ENCODE measurements at regions not wholly inside any gene's neighbourhood (a gene's known extent, or its start where the extent isn't known, plus 50 kb on each side); places are given as distances from the start of the nearest gene placed in this dataset.

DNA sequence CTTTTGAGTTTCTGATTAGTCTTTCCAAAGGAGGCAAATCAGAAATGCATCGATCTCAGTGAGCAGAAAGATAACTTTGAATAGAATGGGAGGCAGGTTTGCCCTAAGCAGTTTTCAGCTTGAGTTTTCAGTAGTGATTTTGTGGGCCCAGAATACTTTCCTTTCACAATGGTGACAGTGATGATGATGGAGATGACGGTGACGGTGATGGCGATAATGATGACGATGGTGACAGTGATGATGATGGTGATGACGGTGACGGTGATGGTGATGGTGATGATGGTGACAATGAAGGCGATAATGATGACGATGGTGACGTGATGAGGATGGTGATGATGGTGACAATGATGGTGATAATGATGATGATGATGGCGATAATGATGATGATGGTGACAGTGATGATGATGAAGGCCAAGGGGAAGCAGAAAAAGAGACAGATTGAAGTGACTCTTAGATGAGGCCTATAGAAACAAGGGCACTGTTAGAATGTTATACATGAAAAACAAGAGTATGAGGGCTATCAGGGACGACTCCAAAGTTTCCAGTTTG is 153.4 kb upstream of the B3GAT1 start:
- no peak for DNase-seq

DNA sequence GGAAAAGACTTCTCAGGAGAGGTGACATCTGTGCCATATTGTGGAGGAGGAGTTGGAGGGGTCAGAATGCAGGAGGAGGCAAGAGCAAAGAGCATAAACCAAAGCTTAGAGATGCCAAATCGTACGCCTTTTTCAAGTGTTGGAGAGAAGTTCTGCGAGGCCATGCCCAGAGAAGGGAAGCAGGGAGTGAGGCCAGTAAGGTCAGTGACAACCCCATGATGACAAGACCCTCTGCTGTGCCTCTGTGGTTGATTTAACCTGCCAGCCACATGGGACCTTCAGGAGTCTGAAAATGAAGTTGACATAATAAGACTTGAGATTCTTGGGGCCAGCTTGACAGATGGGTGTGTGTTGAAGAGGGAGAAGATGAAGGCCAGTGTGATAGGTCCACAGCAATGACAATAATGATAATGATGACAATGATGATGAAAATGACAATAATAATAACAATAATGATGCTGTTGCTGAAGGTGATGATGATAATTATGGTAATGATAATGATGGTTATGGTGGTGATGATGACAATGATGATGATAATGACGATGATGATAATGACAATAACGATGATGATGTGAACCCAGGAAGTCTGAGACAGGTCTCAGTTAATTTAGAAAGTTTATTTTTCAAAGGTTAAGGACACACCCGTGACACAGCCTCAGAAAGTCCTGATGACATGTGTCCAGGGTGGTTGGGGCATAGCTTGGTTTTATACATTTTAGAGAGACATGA is 152.6 kb upstream of the B3GAT1 start:
- DNase-seq = no peak

DNA sequence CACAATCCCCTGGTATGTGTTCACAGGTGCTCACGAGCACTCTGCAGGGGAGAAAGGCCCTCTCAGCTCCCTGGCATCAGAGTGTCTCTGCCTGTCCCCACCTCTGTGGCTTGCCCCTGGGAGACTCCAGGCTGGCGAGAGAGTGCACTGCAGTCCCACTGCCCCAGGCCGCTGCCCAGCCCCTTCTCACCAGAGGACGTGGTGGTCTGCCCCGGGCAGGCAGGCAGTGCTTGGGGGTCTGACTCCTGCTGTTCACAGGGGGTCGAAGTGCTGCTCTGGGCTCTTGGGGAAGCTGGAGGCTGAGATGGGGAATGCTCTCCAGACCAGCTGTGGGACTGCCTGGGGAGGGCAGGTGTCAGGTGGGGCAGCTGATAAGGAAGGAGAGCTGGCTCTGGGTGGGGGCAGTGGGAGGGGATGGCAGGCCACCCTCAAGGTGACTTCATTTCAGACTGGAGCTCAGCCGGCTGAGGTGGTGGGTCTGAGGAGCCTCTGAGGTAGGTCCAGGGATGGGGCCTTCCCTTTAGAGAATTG is 151.0 kb upstream of the B3GAT1 start:
- DNase-seq = no peak

DNA sequence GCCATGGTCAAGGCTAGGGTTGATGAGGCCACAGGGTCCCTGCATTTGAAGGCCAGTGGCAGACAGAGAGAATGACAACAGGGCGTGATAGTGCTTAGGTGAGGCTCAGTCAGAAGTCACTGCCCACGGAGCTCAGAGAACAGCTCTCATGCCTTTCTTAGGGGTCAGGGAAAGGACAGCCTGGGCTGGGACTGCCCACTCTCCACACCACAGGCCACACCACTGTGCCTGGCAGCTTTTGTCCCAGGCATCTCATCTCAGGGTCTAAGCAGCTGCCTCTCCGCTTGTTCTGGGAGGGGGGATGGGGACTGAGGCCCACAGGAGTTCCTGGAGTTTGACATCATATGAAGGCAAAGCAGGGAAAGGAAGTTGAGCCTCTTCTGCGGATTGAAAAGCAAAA is 150.2 kb upstream of the B3GAT1 start:
- no peak for DNase-seq

DNA sequence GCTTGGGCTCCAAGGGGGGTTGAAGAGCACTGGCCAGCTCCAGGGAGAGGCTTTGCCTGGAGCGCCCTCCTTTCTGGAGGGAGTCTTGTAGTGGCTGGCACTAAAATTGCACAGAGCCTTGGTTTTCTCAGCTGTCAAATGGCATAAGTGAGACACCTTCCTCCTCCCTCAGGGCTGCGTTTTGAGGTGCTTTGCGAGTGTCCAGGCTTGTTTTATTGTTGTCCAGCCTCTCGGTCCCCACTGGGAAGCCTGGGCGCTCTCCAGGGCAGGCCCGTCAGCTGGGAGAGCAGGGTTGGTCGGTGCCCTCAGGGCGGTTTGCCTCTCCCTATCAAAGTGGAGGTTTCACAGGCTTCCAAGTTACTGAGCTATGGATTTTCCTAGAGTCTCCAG is 149.3 kb upstream of the B3GAT1 start:
- DNase-seq = no peak

DNA sequence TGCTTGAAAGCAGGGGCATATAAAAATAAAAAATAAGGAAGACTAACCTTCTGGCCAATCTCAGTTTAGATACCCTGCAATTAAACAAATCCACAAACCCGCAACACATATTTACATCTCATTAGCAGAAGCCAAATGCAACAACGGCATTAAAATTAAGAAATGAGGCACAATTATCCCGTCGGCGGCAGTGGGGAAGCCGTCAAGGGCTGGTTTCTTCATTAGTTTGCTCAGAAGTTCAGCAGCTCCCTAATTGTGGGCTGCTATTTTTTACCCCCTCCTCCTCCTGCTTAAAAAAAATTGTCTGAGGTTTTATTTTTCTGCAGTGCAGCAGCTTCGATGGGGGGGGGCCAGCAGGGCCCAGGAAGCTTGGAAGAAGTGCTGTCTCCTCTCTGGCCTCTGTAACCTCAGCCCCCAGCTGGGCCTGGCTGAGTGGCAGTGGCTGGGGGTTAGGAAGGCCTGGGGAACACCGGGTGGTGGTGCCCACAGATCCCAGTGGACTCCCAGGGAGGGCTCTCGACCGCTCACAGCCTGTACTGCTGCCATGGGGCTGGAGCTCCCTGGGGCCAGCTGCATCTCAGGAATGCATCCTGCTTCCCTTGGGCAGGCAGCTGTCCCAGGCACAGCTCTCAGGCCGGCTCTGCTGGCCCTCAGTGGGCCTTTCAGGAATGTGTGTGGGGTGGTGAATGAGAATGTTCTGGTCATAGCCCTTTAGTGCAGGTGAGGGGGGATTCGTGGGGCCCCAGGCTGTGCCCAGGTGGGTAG is 148.7 kb upstream of the B3GAT1 start:
- no peak for DNase-seq

DNA sequence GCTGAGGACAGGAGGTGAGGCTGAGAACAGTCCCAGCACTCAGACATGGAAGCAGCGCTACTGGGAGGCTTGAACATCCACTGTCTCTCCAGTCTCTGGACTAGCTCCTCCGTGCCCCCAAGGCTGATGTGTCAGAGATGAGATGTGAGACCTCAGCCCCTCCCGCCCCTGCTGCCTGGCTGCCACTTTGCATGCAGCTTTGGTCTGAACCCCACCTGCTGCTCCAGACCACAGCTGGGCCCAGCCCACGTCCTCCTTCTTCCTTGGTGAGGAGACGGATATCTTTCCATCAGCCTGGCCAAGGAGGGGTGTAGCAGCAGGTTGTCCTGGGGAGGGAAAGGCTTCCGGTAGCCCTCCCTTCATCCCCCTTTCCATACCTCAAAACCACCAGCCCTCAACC is 148.0 kb upstream of the B3GAT1 start:
- no peak for DNase-seq

DNA sequence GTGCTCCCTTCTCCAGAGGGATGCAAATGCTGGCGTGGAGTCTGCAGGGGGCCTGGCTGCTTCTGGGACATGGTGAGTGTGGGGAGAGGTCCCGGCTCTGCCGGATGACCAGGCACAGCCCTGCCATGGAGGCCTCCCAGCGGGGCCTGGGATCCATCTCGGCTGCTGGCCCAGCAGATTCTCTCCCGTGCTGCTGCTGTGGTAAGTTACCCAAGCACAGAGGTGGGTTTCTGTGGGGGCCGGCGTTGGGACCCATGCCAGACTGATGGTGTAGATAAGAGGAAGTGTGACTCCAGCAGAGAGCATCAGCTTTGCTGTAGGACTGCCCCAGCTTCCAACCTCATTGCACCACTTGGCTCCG is 147.5 kb upstream of the B3GAT1 start:
- DNase-seq = no peak

DNA sequence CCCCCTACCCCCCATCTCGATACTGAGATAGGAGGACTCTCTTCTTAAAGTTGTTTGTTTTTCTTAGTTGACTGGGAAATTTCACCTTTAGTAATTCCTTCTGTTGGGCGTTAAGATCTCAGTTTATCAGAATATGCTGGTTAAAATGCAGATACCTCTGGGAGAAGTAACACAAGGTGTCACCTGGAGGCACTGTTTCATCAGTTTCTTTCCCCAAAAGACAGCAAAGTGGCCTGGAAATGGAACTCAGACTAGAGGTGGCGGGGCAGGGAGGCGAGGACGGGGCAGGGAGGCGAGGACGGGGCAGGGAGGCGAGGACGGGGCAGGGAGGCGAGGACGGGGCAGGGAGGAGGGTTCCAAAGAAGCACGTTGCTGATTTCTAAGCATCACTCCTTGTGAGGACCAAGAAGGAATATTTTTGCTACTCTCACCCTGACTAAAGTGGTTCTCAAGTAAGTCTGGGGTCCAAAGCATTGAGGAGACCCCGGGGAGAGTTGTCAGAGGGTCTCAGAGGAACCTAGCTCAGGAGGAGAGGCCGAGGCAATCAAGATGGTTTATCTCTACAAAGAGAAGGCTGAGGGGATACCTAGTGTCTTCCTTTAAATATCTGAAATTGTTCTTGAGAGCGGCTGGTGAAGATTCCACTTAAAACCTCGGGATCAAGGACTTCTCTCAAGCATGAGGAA is 147.0 kb upstream of the B3GAT1 start:
- no peak for DNase-seq

DNA sequence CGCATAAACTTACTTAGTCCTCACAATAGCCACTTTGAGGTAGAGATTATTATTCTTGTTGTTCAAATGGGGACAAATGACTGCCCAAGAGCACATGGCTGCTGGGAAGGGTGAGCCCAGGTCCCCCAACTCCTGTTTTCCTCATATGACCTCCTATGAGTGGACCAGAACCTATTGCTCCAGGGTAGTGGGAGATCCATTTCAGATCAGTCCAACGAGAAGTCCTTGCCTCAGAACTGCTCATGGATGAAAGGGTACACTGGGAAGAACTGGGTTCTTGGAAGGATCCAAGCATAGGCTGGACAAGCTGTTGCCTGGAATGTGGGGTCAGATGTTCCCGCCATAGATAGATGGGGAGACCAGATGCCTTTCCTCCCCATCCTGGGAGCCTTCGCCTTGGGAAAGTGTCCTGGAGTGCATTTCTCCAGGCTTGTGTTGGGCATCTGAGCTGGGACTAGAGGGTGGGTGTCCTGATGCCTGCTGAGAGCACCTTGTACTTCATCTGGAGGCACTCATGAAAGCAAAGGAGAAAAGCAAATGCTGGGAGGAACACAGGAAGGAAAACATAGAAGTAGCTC is 146.3 kb upstream of the B3GAT1 start:
- DNase-seq = no peak

DNA sequence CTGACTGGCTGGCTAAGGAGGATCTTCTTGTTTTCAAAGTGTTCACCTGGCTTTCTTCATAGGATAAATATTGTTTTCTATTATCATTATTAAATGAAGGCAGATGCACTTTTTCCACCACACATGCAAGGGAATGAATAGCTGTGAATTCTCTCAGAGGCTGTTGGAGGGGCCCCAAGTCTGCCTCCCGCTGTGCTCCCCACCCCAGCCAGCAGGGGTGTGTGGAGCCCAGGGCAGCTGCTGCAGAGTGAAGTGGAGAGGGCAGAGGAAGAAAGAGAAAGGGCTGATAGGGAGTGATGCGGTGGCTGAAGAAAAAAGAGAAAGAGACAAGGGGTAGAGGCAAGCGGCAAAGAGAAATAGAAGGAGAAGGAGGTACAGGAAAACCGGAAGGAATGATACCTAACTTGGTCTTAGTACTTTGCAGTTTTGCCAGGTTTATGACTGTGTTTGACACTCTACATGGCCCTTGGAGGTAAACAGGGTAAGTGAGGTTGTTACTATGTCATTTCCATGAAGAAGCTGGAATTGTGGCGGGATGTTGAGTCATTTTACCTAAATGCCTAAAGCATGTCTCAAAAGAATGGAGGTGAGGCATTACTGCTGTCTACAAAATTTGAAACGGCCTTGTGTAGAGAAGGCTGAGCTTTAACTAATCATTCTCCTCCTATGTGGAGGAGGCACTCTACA is 145.7 kb upstream of the B3GAT1 start:
- DNase-seq = no peak

DNA sequence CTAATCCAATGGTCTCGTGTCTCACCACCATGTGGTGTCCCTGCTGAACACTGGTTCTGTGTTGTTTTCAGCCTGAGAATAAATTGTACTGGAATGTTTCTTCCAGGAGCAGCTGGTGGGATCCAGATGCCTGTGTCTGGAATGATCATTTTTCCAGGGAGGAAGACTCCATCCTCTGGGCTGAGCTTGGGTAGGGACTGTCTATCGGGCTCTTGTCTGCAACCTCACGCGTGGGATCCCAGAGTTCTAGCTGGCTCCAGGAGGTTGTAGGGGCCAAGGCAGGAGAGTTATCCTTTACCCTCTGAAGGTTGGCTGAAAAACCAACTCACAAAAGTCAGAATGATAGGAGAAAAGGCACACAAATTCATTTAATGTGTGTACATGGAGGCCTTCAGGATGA is 144.1 kb upstream of the B3GAT1 start:
- no peak for DNase-seq

DNA sequence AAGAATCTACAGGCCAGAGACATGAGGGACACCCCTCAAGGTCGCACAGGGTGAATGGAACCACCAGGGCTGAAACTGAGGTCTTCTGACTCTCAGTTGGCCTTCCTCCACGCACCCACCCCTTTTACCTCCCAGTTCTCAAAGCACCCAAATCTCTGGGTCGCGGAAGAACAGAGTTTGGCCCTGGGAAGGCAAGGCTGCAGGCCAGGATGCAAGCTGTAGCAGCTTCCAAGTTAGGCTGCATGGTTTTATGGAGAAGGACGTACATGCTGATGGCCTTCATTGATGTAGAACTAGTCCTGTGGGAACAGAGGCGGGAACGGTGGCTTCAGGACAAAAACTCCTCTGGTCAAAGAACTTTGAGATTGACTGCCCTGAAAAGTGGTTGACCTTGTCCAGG is 143.5 kb upstream of the B3GAT1 start:
- no peak for DNase-seq

DNA sequence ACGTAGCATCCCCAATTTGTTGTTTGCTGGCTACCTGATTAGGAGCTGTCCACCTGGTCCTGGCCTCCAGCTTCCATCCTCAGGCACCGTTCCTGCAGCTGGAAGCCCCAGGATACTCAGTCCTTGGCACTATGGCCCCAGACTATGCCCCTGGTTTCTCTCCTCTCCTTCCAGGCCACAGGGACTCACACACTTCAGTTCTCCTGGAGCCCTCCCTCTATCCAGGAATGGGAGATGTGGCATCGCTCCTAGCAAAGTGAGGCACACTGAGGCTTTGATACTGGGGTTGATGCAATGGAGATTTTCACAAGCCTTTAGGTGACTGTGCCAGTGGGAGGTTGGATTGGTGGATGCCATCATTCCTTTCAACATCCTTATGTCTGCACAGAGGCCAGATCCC is 142.8 kb upstream of the B3GAT1 start:
- DNase-seq = no peak

DNA sequence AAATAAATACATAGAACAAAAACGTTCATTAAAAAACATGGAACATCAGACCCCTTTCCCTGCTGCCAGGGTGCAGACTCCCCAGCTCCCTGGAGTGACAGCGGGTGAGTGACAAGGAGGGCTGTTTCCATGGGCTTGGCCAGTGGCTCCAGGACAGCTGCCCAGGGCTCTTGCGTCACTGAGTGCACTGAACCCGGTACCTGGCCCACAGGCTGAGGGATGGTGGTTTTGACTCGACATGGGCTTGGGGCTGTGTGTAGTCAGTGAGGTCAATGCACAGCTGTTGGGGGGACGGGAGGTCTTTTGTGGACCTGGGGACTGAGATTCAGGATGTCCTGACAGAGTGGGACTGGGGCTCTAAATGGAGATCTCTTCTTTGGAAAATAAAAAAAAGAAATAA is 142.1 kb upstream of the B3GAT1 start:
- DNase-seq = no peak

DNA sequence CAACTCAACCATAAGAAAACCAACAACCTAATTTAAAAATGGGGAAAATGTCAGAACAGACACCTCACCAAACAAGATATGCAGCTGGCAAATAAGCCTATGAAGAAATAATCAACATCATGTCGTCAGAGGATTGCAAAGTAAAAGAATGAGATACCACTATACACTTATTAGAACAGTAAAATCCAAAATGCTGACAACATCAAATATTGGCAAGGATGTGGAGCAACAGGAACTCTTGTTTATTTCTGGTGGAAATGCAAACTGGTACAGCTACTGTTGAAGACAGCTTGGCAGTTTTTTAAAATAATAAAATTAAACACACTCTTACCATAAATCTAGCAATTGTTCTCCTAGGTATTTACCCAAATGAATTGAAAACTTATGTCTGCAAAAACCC is 140.7 kb upstream of the B3GAT1 start:
- DNase-seq = no peak

DNA sequence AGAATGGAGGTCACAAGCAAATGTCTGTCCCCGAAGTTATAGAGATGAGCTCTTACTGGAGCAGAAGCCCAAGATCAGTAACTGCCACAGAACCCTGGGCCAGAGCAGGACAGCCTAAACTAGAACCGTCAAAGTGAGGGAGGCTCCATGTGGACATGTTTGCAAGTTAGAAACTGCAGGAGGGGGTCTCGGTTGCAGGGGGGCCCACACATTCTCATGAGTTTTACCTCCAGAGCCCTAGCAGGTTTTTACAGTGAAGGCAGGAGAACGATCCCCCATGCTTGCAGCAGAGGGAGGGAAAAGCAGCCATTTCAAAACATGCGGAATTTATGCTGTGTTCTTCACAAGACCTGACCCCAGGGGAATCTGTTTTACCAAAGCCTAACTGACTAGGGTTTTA is 133.5 kb upstream of the B3GAT1 start:
- no peak for DNase-seq

DNA sequence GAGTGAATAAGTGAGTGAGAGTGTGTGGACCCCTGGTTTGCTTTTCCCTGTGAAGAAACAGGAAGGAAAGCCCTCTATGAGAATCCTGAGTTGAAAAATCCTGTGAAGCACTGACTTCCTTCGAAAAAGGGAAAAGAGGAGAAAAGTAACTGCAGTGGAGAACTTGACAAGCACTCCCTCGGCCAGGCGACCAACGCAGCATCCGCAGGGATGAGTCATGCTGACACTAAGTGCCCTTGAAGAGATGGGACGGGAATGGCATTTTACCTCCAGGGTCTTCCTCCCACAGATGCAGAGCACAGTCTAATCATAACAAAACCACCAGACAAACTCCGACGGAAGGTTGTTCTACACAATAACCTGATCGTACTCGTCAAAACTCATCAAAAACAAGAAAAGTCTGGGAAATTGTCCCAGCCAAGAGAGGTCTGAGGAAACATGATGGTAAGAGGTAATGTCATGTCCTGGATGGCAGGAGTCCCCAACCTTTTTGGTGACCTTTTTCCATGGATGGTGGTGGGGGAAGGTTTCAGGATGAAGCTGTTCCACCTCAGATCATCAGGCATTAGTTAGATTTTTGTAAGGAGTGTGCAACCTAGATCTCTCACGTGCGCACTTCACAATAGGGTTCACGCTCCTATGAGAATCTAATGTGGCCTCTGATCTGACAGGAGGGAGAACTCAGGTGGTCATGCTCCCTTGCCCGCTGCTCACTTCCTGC is 132.2 kb upstream of the B3GAT1 start:
- DNase-seq = no peak

DNA sequence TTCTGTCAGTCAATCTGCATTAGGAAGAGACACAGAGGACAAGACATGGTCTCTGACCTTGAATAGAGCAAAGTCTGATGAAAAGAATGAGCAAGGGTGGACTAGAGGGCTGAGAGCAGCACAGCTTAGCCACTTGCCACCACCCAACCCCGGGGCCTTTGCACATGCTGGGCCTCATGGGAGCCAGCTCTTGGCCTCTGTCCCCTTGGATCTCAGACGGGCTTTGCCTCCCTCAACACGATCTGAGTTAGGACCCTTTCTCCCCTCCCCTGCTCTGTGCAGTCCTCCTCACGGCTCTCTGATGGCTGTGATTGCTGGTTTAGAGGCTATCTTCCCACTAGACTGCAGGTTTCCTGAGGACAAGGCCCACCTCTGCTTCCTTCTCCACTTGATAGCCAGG is 131.6 kb upstream of the B3GAT1 start:
- DNase-seq = no peak

DNA sequence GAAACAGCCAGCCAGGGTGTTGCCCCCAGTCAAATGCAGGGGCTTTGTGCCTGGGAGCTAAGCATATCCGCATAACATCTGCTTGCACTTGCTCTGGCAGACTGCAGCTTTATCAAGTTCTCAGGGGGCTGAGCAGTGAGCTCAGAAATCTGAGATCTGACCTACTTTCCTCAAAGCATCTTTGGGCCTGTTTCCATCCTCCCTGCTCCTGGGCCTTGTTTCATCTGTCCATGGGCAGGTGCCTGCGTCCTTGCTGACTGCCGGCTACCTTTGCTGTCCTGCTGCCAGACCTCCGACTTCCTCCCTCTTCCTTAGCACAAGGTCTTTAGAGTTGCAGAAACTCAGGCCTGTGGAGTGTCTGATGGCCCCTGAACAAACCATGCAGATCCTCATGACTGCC is 131.2 kb upstream of the B3GAT1 start:
- DNase-seq = no peak

DNA sequence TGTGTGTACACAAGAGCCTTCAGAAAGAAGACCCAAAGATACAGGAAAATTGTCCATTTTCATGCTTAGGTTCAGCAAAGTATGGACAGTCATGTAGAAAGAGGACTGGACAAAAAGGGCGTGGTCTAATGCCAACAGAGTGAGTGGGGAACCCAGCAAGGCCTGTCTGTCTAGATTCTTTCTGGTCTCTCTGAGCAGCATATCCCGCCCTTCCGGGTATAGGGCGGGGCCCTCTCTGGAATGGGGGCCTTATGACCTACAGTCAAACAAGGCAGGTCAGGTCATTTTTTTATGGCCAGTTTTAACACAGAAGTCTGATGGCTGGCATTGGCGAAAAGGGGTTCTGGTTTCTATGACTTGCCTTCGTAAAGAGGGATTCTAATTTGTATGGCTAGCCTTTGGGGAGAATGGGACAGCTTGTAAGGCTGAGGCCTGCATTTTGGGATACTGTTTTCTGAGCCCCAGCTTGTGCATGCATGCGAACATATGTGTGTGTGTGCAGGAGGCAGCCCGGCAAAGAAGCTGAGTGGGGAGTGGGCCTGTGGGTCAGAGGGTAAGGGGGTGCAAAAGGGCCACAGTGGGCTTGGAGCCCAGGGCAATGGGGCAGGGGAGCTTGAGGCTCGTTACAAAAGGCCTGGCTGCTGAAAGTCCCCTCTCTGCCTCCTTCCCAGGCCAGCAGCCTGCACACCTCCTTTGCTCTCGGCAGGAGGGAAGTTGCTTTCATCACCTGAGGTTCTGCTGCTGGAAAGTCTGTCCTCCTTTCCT is 130.5 kb upstream of the B3GAT1 start:
- no peak for DNase-seq
